ENCODE measurements at regions not wholly inside any gene's neighbourhood (a gene's known extent, or its start where the extent isn't known, plus 50 kb on each side); places are given as distances from the start of the nearest gene placed in this dataset.

DNA sequence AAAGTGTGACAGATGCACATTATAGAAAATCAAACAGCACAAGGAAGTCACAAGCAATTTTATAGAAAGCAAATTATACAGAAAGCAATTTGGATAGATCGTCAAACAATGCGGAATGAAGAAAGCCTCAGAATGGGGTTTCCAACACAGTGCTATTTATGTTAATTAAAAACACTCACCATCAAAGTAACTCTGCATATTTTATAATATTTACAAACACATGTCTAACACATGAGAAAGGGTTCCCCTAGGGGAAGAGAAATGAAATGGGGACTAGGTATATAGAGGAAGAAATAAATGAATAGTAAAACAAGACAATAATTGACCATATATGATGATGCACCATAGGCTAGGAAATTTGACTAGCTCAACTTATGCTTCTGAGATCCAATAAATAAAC is 171.2 kb upstream of the XYLT1 start:
- no peaks in the 10 kb centered on the region for H3K4me1 Mint-ChIP-seq
- DNase-seq (ENCODE audit: low spot score) (no peak), ATAC-seq (no peak)
- H3K9me3 Mint-ChIP-seq = peaks cover 19% of the 10 kb centered on the region
- CTCF ChIA-PET = no interaction called here
- no peaks in the 10 kb centered on the region for H3K27me3 Mint-ChIP-seq (ENCODE audit: low read depth)
- H3K36me3 Mint-ChIP-seq = peaks cover 12% of the 10 kb centered on the region
- POLR2A ChIA-PET = no interaction called here
- H3K4me3 Mint-ChIP-seq = no peak overlapping the region
- H3K27ac Mint-ChIP-seq = no peak overlapping the region
- TF ChIP-seq E2F5 (CRISPR knock-in tag; IDR thresholded peaks at IDR 0.05) (no peak), ZNF416 (CRISPR knock-in tag; IDR thresholded peaks at IDR 0.05) (no peak), ZNF396 (CRISPR knock-in tag; IDR thresholded peaks at IDR 0.05; ENCODE audit: borderline replicate concordance) (no peak), NR2C2 (CRISPR knock-in tag; IDR thresholded peaks at IDR 0.05) (no peak), E2F4 (CRISPR knock-in tag; IDR thresholded peaks at IDR 0.05; ENCODE audit: borderline replicate concordance, low read depth) (no peak), FOXJ3 (CRISPR knock-in tag; IDR thresholded peaks at IDR 0.05; ENCODE audit: borderline replicate concordance) (no peak), TEAD4 (CRISPR knock-in tag; IDR thresholded peaks at IDR 0.05) (no peak)

- Mint-ChIP-seq H3K36me3 (no peaks in the 10 kb centered on the region), H3K9me3 (peaks cover 11% of the 10 kb centered on the region; the same call in 1 of the 2 replicates), H3K4me1 (peaks cover 7% of the 10 kb centered on the region), H3K27ac (no peak overlapping the region), H3K4me3 (no peak overlapping the region), H3K27me3 (ENCODE audit: low read depth) (no peaks in the 10 kb centered on the region)
- no peak for ATAC-seq
- CTCF ChIA-PET = no interaction called here
- DNase-seq (ENCODE audit: low spot score) = no peak
- TF ChIP-seq OVOL2 (CRISPR knock-in tag; IDR thresholded peaks at IDR 0.05; ENCODE audit: borderline replicate concordance) (no peak), E2F4 (CRISPR knock-in tag; IDR thresholded peaks at IDR 0.05; ENCODE audit: borderline replicate concordance, low read depth) (no peak), ELF4 (CRISPR knock-in tag; IDR thresholded peaks at IDR 0.05; ENCODE audit: low read depth) (no peak), ZBTB21 (CRISPR knock-in tag; IDR thresholded peaks at IDR 0.05; ENCODE audit: borderline replicate concordance) (no peak), ZMAT4 (CRISPR knock-in tag; IDR thresholded peaks at IDR 0.05) (no peak), CBFB (CRISPR knock-in tag; IDR thresholded peaks at IDR 0.05; ENCODE audit: low read depth) (no peak), ETV6 (CRISPR knock-in tag; IDR thresholded peaks at IDR 0.05) (no peak), TEAD4 (CRISPR knock-in tag; IDR thresholded peaks at IDR 0.05) (no peak), TEAD1 (CRISPR knock-in tag; IDR thresholded peaks at IDR 0.05) (no peak)
- TF ChIP-seq, protein P1, sequence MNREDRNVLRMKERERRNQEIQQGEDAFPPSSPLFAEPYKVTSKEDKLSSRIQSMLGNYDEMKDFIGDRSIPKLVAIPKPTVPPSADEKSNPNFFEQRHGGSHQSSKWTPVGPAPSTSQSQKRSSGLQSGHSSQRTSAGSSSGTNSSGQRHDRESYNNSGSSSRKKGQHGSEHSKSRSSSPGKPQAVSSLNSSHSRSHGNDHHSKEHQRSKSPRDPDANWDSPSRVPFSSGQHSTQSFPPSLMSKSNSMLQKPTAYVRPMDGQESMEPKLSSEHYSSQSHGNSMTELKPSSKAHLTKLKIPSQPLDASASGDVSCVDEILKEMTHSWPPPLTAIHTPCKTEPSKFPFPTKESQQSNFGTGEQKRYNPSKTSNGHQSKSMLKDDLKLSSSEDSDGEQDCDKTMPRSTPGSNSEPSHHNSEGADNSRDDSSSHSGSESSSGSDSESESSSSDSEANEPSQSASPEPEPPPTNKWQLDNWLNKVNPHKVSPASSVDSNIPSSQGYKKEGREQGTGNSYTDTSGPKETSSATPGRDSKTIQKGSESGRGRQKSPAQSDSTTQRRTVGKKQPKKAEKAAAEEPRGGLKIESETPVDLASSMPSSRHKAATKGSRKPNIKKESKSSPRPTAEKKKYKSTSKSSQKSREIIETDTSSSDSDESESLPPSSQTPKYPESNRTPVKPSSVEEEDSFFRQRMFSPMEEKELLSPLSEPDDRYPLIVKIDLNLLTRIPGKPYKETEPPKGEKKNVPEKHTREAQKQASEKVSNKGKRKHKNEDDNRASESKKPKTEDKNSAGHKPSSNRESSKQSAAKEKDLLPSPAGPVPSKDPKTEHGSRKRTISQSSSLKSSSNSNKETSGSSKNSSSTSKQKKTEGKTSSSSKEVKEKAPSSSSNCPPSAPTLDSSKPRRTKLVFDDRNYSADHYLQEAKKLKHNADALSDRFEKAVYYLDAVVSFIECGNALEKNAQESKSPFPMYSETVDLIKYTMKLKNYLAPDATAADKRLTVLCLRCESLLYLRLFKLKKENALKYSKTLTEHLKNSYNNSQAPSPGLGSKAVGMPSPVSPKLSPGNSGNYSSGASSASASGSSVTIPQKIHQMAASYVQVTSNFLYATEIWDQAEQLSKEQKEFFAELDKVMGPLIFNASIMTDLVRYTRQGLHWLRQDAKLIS (CRISPR knock-in tag; IDR thresholded peaks at IDR 0.05; ENCODE audit: borderline replicate concordance) = no peak
- TF ChIP-seq, protein P2, sequence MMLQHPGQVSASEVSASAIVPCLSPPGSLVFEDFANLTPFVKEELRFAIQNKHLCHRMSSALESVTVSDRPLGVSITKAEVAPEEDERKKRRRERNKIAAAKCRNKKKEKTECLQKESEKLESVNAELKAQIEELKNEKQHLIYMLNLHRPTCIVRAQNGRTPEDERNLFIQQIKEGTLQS (CRISPR knock-in tag; conservative IDR thresholded peaks at IDR 0.05) = no peak
- TF ChIP-seq, protein P3, sequence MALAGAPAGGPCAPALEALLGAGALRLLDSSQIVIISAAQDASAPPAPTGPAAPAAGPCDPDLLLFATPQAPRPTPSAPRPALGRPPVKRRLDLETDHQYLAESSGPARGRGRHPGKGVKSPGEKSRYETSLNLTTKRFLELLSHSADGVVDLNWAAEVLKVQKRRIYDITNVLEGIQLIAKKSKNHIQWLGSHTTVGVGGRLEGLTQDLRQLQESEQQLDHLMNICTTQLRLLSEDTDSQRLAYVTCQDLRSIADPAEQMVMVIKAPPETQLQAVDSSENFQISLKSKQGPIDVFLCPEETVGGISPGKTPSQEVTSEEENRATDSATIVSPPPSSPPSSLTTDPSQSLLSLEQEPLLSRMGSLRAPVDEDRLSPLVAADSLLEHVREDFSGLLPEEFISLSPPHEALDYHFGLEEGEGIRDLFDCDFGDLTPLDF (CRISPR knock-in tag; IDR thresholded peaks at IDR 0.05) = no peak
- POLR2A ChIA-PET = no interaction called here
Observed at GRCh38 chr16:17638134-17638533, 167.4 kb upstream of the XYLT1 start.

Measured in WTC11 (cell line).